K562 (cell line): ENCODE measurements at regions not wholly inside any gene's neighbourhood (a gene's known extent, or its start where the extent isn't known, plus 50 kb on each side); places are given as distances from the start of the nearest gene placed in this dataset.

Experiments used
- ATAC-seq: fragments of 200-7000 bp; cut with Tn5 transposase; 3 replicates; pipeline ENCODE4 v1.9.1; 2020; ENCODE audit warnings: moderate library complexity
- BruUV-seq: library from RNA; stranded (reverse); fragments of 400-500 nt; replicated peaks from 2 replicates; lab custom pipeline; 2021; lab: Mats Ljungman, UMichigan
- CTCF ChIA-PET: fragments of 300-600 bp; formaldehyde crosslinking; extraction: SDS; loops from one replicate; lab custom pipeline; 2021; ENCODE audit warnings: low intra/inter-chr PET ratio; lab: Yijun Ruan, JAX
- POLR2A ChIA-PET: fragments of 300-600, 350-650 bp; sonication (Branson Sonifier 250); formaldehyde crosslinking; extraction: SDS; loops from one replicate; lab custom pipeline; 2021; ENCODE audit warnings: antibody characterized with exemption, inconsistent platforms; lab: Yijun Ruan, JAX
- DNase-seq, 4 experiments: peaks; one replicate each; pipeline versions ENCODE4 v3.0.0 to v3.0.0-alpha.2; 2011 to 2018; ENCODE audit warnings: low spot score in 3 of 4, mixed read lengths in 3 of 4; ENCODE audit errors: extremely low read depth in 1 of 4
- FAIRE-seq: peaks from 2 replicates; lab custom pipeline; 2011; peaks lifted over from hg19 to GRCh38; lab: Jason Lieb, UNC
- H2AFZ ChIP-seq: 2 replicates; pipeline ENCODE4 v1.6.0; 2011; ENCODE audit warnings: low read depth, low read length, control low read depth, inconsistent platforms
- H3K27ac ChIP-seq: fragments of 200-600 bp; 3 replicates; pipeline ENCODE4 v1.8.0; 2011; ENCODE audit warnings: low read depth, mild to moderate bottlenecking, control low read depth, inconsistent platforms, low read length, moderate library complexity, mixed read lengths; ENCODE audit errors: extremely low read depth
- H3K27me3 ChIP-seq, 2 experiments: fragments of 300-600 bp in 1 of 2; 2 replicates in 1 of 2; 3 replicates in 1 of 2; pipeline versions ENCODE4 v1.6.0 to v1.8.0; 2011; ENCODE audit warnings: inconsistent platforms in 2 of 2, low read length in 2 of 2, mild to moderate bottlenecking in 1 of 2, mixed read lengths in 1 of 2, moderate library complexity in 1 of 2; ENCODE audit not compliant: control insufficient read depth in 2 of 2, insufficient read depth in 2 of 2
- H3K36me3 ChIP-seq: fragments of 300-600 bp; 3 replicates; pipeline ENCODE4 v1.8.0; 2011; ENCODE audit warnings: mild to moderate bottlenecking, low read length, inconsistent platforms; ENCODE audit not compliant: control insufficient read depth, insufficient read depth
- H3K4me1 ChIP-seq, 2 experiments: fragments of 200-600 bp in 1 of 2; replicated peaks in 1 of 2; 2 replicates in 1 of 2; 3 replicates in 1 of 2; pipeline versions ENCODE4 v1.5.1 to v1.8.0; 2011; ENCODE audit warnings: inconsistent platforms in 2 of 2, low read length in 2 of 2, mild to moderate bottlenecking in 1 of 2, mixed read lengths in 1 of 2, moderate library complexity in 1 of 2; ENCODE audit not compliant: control insufficient read depth in 2 of 2, insufficient read depth in 2 of 2
- H3K4me2 ChIP-seq: 2 replicates; pipeline ENCODE4 v1.6.1; 2011; ENCODE audit warnings: low read length, control low read depth, inconsistent platforms, mixed read lengths; ENCODE audit not compliant: insufficient read depth
- H3K4me3 ChIP-seq: fragments of 200-600 bp; sonication (generic), shearing (Covaris generic); 2 replicates; pipeline ENCODE4 v1.5.1; 2016; ENCODE audit warnings: control low read depth, inconsistent platforms
- H3K79me2 ChIP-seq: fragments of 200-600 bp; 3 replicates; pipeline ENCODE4 v1.8.0; 2011; ENCODE audit warnings: low read length, inconsistent platforms; ENCODE audit not compliant: control insufficient read depth, insufficient read depth
- H3K9ac ChIP-seq, 2 experiments: 2 replicates each; pipeline versions ENCODE4 v1.6.0 to v1.6.1; 2011; ENCODE audit warnings: low read depth in 2 of 2, low read length in 2 of 2, control low read depth in 1 of 2, inconsistent platforms in 1 of 2, mild to moderate bottlenecking in 1 of 2, mixed read lengths in 1 of 2; ENCODE audit not compliant: insufficient read depth in 1 of 2
- H3K9me1 ChIP-seq: one replicate; pipeline ENCODE4 v1.6.0; 2011; ENCODE audit warnings: inconsistent platforms, mild to moderate bottlenecking, low read length, moderate library complexity; ENCODE audit not compliant: control insufficient read depth, insufficient read depth
- H3K9me3 ChIP-seq: replicated peaks from 2 replicates; pipeline ENCODE4 v1.5.1; 2011; ENCODE audit warnings: low read depth, low read length, inconsistent platforms; ENCODE audit not compliant: control insufficient read depth, insufficient read depth
- H4K20me1 ChIP-seq: replicated peaks from 2 replicates; pipeline ENCODE4 v1.6.1; 2011; ENCODE audit warnings: low read length, inconsistent platforms, mixed read lengths; ENCODE audit not compliant: control insufficient read depth, insufficient read depth
- BRD4 ChIP-seq: fragments of 200-600 bp; sonication (generic); IDR thresholded peaks from 2 replicates; pipeline ENCODE4 v1.6.1; 2017; ENCODE audit warnings: inconsistent platforms
- BRD9 ChIP-seq: fragments of 450-650 bp; IDR thresholded peaks from 2 replicates; pipeline ENCODE4 v1.6.1; 2018; ENCODE audit warnings: low read depth; ENCODE audit not compliant: partially characterized antibody
- CREB5 ChIP-seq: fragments of 250-450 bp; sonication (Bioruptor Pico); IDR thresholded peaks from 2 replicates; pipeline ENCODE4 v1.5.0; 2020; ENCODE audit warnings: mild to moderate bottlenecking
- DACH1 ChIP-seq: fragments of 450-650 bp; IDR thresholded peaks from 2 replicates; pipeline ENCODE4 v1.6.1; 2018; ENCODE audit not compliant: partially characterized antibody
- GABPB1 ChIP-seq: sonication (generic); formaldehyde crosslinking; IDR thresholded peaks from 2 replicates; pipeline ENCODE4 v1.8.0; 2022; ENCODE audit warnings: mild to moderate bottlenecking, missing genetic modification reagents
- HNRNPK ChIP-seq: fragments of 200-400 bp; formaldehyde crosslinking; IDR thresholded peaks from one replicate; pipeline ENCODE4 v1.6.1; 2018; ENCODE audit warnings: mild to moderate bottlenecking, low read depth, low read length; ENCODE audit not compliant: poor library complexity, severe bottlenecking
- HSF4 ChIP-seq: fragments of 250-450 bp; sonication (Bioruptor Pico); IDR thresholded peaks from 2 replicates; pipeline ENCODE4 v2.1.2; 2022; ENCODE audit warnings: mild to moderate bottlenecking, moderate library complexity, borderline replicate concordance
- NCOR1 ChIP-seq: fragments of 450-650 bp; IDR thresholded peaks from 2 replicates; pipeline ENCODE4 v1.6.1; 2016; ENCODE audit warnings: mild to moderate bottlenecking, moderate library complexity
- PYGO2 ChIP-seq: fragments of 450-650 bp; IDR thresholded peaks from 2 replicates; pipeline ENCODE4 v1.6.1; 2016; ENCODE audit warnings: mild to moderate bottlenecking, missing genetic modification characterization, moderate library complexity, missing compliant biosample characterization
- SLC30A9 ChIP-seq: fragments of 250-450 bp; sonication (Bioruptor Pico); IDR thresholded peaks from 2 replicates; pipeline ENCODE4 v1.8.0; 2022; ENCODE audit warnings: mild to moderate bottlenecking, moderate library complexity
- ZNF143 ChIP-seq: sonication (generic); formaldehyde crosslinking; IDR thresholded peaks from 2 replicates; pipeline ENCODE4 v1.9.0; 2022; ENCODE audit warnings: mild to moderate bottlenecking, missing genetic modification reagents
- ZNF398 ChIP-seq: fragments of 250-450 bp; sonication (Bioruptor Pico); IDR thresholded peaks from 2 replicates; pipeline ENCODE4 v1.8.0; 2021; ENCODE audit warnings: moderate library complexity, mild to moderate bottlenecking, inconsistent platforms
- ZNF407 ChIP-seq: fragments of 450-650 bp; IDR thresholded peaks from 2 replicates; pipeline ENCODE4 v1.6.1; 2016; ENCODE audit warnings: low read depth
- ZNF668 ChIP-seq: fragments of 250-450 bp; sonication (Bioruptor Pico); IDR thresholded peaks from 2 replicates; pipeline ENCODE4 v1.8.0; 2022; ENCODE audit warnings: mild to moderate bottlenecking, inconsistent platforms
- WGBS: fragments of 100-300 bp; shearing (Covaris generic); methylation state at CpG from one replicate; pipeline ENCODE4 v1.1.6; 2016; ENCODE audit warnings: low coverage, mixed read lengths; ENCODE audit not compliant: insufficient coverage; ENCODE audit errors: missing lambda C conversion rate; 5-methylcytosine and 5-hydroxymethylcytosine counted together
- in situ Hi-C: fragments of 300-500 bp; cut with MboI; formaldehyde crosslinking; loops from 4 replicates; pipeline ENCODE4 v1.15.0; 2018; ENCODE audit warnings: inconsistent platforms, mixed read lengths
- intact Hi-C: fragments of 100-400 bp; cut with micrococcal nuclease; formaldehyde crosslinking; loops from 2 replicates; pipeline ENCODE4 v1.14.2; 2022

GRCh38 chr12:86826051-86826450 lies 569.9 kb upstream of the MGAT4C start:
- DNase-seq (no peak), ATAC-seq (no peak), FAIRE-seq (no peak)
- Histone ChIP-seq H2AFZ (no peak overlapping the region), H3K9me1 (no peaks in the 10 kb centered on the region), H3K9ac (no peak overlapping the region), H4K20me1 (no peaks in the 10 kb centered on the region), H3K9me3 (no peaks in the 10 kb centered on the region), H3K36me3 (no peaks in the 10 kb centered on the region), H3K27me3 (no peaks in the 10 kb centered on the region), H3K4me3 (no peak overlapping the region), H3K4me2 (no peak overlapping the region), H3K27ac (no peak overlapping the region), H3K79me2 (no peaks in the 10 kb centered on the region), H3K4me1 (no peaks in the 10 kb centered on the region)
- CTCF ChIA-PET = no interaction called here
- WGBS = 11% methylated on average over 2 of the region's 2 CpGs
- intact Hi-C loops (no loop called here), in situ Hi-C loops (no loop called here)
- POLR2A ChIA-PET = no interaction called here
- BruUV-seq = no TSS peak
- TF ChIP-seq PYGO2 (tag) (no peak), DACH1 (no peak), ZNF407 (no peak), ZNF668 (CRISPR knock-in tag) (no peak), BRD9 (no peak), HSF4 (CRISPR knock-in tag) (no peak), GABPB1 (no peak), SLC30A9 (no peak), ZNF143 (CRISPR knock-in tag) (no peak), NCOR1 (no peak), BRD4 (no peak), CREB5 (no peak), HNRNPK (no peak), ZNF398 (CRISPR knock-in tag) (no peak)
